ENCODE measurements at regions not wholly inside any gene's neighbourhood (a gene's known extent, or its start where the extent isn't known, plus 50 kb on each side); places are given as distances from the start of the nearest gene placed in this dataset.
"Not testable (repeated sequence)": the region's sequence is repeated elsewhere in the genome, so short reads cannot be mapped to it uniquely, and the experiment has no call there.

DNA sequence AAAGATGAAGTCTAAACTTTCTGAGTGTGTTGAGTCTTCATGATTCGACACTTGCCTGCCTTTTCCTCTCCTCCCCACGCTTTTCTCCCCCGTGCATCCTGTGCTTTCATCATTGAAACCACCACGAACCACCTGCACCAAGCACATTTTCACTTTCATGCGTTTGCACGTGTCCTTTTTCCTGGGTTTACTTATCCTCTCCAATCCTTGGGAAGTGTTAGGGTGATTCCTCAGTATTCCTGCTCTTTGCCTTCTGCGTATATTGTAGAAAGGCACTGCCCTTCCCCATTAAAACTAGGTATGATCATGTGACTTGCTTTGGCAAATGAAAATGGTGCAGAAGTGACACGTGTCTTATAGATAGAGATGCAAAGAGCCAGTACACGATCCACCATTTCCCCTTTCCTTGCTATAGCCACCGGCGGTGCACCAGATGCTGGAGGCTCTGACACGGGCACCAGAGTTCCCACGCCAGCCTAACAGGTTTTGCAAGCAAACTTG lies 106.6 kb downstream of the BRMS1L start:
- no peak for DNase-seq

DNA sequence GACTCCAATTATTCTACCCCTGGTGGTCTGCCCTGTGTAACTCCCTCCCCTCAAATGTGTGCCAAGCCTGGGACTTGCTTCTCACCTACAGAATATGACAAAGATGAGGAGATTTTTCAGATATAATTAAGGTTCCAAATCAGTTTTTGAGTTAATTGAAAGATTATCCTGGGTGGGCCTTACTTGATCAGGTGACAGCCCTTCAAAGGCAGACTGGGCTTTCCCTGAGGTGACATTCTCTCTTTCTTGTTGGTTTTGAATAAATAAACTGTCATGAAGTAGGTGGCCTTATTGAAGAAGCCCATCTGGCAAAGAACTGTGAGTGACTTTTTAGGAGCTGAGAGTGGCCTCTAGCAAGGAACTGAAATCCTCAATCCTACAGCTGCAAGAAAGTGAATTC lies 106.0 kb downstream of the BRMS1L start:
- no peak for DNase-seq

DNA sequence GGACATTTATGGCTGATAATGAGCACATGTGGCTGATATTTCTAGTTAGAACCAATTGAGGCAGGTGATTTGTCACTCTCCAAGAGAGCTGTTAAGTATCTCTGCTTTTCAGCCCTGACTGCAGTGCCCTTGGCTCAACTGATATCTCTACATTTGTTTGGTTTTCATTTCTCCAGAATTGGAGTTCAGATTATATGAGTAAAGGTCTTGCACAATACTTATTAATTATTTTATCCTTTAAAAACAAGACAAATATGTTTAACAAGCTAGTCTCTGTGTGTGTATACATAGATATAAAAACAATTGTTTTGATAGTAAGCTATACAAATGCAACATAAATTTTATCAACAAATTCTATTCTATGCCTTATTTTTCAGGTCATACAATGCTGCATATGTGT lies 105.2 kb downstream of the BRMS1L start:
- no peak for DNase-seq

GRCh38 chr14:35929186-35929585 lies 103.0 kb downstream of the BRMS1L start:
- no peak for DNase-seq

- DNase-seq = no peak
Measured at GRCh38 chr14:35927727-35928126, 101.6 kb downstream of the BRMS1L start.

DNA sequence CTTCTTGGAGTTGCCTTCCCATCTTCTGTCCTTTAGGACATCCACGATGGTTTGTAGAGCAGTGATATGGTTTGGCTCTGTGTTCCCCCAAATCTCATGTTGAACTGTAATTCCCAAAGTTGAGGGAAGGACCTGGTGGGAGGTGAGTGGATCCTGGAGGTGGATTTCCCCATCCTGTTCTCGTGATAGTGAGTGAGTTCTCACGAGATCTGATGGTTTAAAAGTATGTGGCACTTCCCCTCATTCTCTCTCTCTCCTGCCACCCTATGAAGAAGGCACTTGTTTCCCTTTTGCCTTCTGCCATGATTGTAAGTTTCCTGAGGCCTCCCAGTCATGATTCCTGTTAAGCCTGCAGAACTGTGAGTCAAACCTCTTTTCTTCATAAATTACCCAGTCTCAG lies 99.2 kb downstream of the BRMS1L start:
- DNase-seq = no peak

GRCh38 chr14:35922590-35922989 lies 96.5 kb downstream of the BRMS1L start:
- not testable (repeated sequence) for DNase-seq

DNA sequence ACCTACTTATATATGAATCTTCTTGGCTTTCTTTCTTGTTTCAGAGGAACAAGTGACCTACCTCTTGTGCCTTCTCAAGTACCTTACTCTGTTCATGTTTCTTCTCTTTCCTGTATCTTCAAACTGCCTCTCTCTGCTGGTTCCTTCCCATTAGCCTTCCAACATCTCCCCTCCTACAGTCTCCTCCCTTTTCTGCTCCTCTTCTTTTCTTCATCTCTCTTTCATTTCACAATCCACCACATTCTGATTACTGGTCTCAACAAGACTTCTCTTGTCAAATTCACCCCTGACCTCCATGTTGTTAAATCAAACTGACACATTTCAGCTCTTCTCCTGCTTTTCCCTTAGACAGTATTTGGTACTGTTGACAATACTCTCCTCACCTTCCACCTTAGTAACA lies 95.6 kb downstream of the BRMS1L start:
- DNase-seq = no peak
